Liver (tissue), 7 donors: ENCODE measurements at regions not wholly inside any gene's neighbourhood (a gene's known extent, or its start where the extent isn't known, plus 50 kb on each side); places are given as distances from the start of the nearest gene placed in this dataset.

Experiments used
- DNase-seq: peaks from one replicate; pipeline ENCODE4 v3.0.0-alpha.2; 2017; ENCODE audit warnings: low spot score
- H3K27ac ChIP-seq, 2 donors: one replicate each; pipeline ENCODE4 v1.7.0; 2013; ENCODE audit warnings: inconsistent platforms in 2 of 2, low read length in 2 of 2, control low read depth in 1 of 2, low read depth in 1 of 2, mild to moderate bottlenecking in 1 of 2
- H3K27me3 ChIP-seq, 4 donors: one replicate each; pipeline versions ENCODE4 v1.6.1 to v1.7.0; 2013; ENCODE audit warnings: low read length in 3 of 4, inconsistent platforms in 1 of 4, mild to moderate bottlenecking in 1 of 4, moderate library complexity in 1 of 4; ENCODE audit not compliant: control insufficient read depth in 4 of 4, insufficient read depth in 4 of 4
- H3K36me3 ChIP-seq, 4 donors: one replicate each; pipeline versions ENCODE4 v1.6.1 to v1.7.0; 2013; ENCODE audit warnings: low read length in 3 of 4, mild to moderate bottlenecking in 3 of 4, low read depth in 1 of 4, moderate library complexity in 1 of 4; ENCODE audit not compliant: control insufficient read depth in 4 of 4, insufficient read depth in 3 of 4
- H3K4me1 ChIP-seq, 4 donors: one replicate each; pipeline versions ENCODE4 v1.6.1 to v1.7.0; 2013; ENCODE audit warnings: low read length in 3 of 4, mild to moderate bottlenecking in 3 of 4, moderate library complexity in 1 of 4; ENCODE audit not compliant: control insufficient read depth in 4 of 4, insufficient read depth in 4 of 4
- H3K4me3 ChIP-seq, 3 donors: one replicate each; pipeline versions ENCODE4 v1.6.1 to v1.7.0; 2013; ENCODE audit warnings: low read length in 3 of 3, control low read depth in 1 of 3, low read depth in 1 of 3, mild to moderate bottlenecking in 1 of 3
- H3K9ac ChIP-seq, 2 donors: one replicate each; pipeline ENCODE4 v1.7.0; 2013; ENCODE audit warnings: low read length in 2 of 2, mild to moderate bottlenecking in 2 of 2, moderate library complexity in 2 of 2, control low read depth in 1 of 2, low read depth in 1 of 2
- H3K9me3 ChIP-seq, 4 donors: one replicate each; pipeline versions ENCODE4 v1.6.1 to v1.7.0; 2013; ENCODE audit warnings: low read length in 3 of 4; ENCODE audit not compliant: control insufficient read depth in 4 of 4
- EGR1 ChIP-seq, 2 donors: IDR thresholded peaks; 2 replicates each; pipeline ENCODE4 v1.6.1; 2016 to 2018; ENCODE audit warnings: antibody characterized with exemption in 2 of 2, low read depth in 2 of 2
- FOXA1 ChIP-seq: IDR thresholded peaks from 2 replicates; pipeline ENCODE4 v1.6.1; 2016; ENCODE audit warnings: antibody characterized with exemption
- FOXA2 ChIP-seq: IDR thresholded peaks from 2 replicates; pipeline ENCODE4 v1.6.1; 2016; ENCODE audit warnings: antibody characterized with exemption
- GABPA ChIP-seq, 2 donors: IDR thresholded peaks in 1 of 2; conservative IDR thresholded peaks in 1 of 2; 2 replicates each; pipeline ENCODE4 v1.6.1; 2016; ENCODE audit warnings: antibody characterized with exemption in 2 of 2, mild to moderate bottlenecking in 1 of 2, moderate library complexity in 1 of 2
- HNF4G ChIP-seq: IDR thresholded peaks from 2 replicates; pipeline ENCODE4 v1.6.1; 2016; ENCODE audit warnings: antibody characterized with exemption
- JUND ChIP-seq, 2 donors: IDR thresholded peaks; 2 replicates each; pipeline ENCODE4 v1.6.1; 2016; ENCODE audit warnings: antibody characterized with exemption in 2 of 2
- NR2F2 ChIP-seq: IDR thresholded peaks from 2 replicates; pipeline ENCODE4 v1.6.1; 2016; ENCODE audit warnings: antibody characterized with exemption
- RAD21 ChIP-seq, 2 donors: IDR thresholded peaks; 2 replicates each; pipeline ENCODE4 v1.6.1; 2016; ENCODE audit warnings: antibody characterized with exemption in 2 of 2, mild to moderate bottlenecking in 2 of 2
- SP1 ChIP-seq: IDR thresholded peaks from 2 replicates; pipeline ENCODE4 v1.6.1; 2018; ENCODE audit warnings: antibody characterized with exemption, mild to moderate bottlenecking
- YY1 ChIP-seq: IDR thresholded peaks from 2 replicates; pipeline ENCODE4 v1.6.1; 2016; ENCODE audit warnings: antibody characterized with exemption, mild to moderate bottlenecking
- WGBS: extraction: QIAGEN DNeasy Blood & Tissue Kit; methylation state at CpG from one replicate; pipeline ENCODE4 v1.1.7; 2013; 5-methylcytosine and 5-hydroxymethylcytosine counted together
- TF ChIP-seq, protein P1 (sequence below): IDR thresholded peaks from 2 replicates; pipeline ENCODE4 v1.6.1; 2016; ENCODE audit warnings: antibody characterized with exemption
- TF ChIP-seq, protein P2 (sequence below): IDR thresholded peaks from 2 replicates; pipeline ENCODE4 v1.6.1; 2016; ENCODE audit warnings: antibody characterized with exemption, mild to moderate bottlenecking
- donor health status: healthy.
- donor health status: healthy.
- donor health status: healthy.
- donor health status: healthy.

DNA sequence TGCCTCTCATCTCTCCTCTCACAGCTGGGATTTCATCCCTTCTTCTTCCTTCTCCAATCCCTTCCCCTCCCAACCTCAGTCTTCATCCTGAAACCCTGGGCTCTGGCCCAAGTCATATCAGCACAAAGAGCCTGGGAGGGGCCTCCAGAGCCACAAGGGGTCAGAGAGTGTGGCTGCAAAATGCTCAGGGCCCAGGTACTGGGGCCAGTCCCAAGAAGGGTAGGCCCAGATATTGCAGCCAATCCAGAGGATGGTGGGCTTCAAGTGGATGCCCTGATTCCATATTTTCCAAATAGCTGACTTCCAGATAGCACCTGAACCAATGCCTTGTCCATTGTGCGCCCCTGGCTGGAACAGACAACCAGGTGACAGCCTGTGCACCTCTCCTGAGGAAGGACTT is 193.9 kb downstream of the MED10 start:
- Histone ChIP-seq H3K9ac (no peak overlapping the region), H3K36me3 (no peaks in the 10 kb centered on the region), H3K4me3 (no peak overlapping the region), H3K9me3 (no peaks in the 10 kb centered on the region), H3K27me3 (no peaks in the 10 kb centered on the region), H3K27ac (no peak overlapping the region), H3K4me1 (no peaks in the 10 kb centered on the region)
- TF ChIP-seq, protein P1, sequence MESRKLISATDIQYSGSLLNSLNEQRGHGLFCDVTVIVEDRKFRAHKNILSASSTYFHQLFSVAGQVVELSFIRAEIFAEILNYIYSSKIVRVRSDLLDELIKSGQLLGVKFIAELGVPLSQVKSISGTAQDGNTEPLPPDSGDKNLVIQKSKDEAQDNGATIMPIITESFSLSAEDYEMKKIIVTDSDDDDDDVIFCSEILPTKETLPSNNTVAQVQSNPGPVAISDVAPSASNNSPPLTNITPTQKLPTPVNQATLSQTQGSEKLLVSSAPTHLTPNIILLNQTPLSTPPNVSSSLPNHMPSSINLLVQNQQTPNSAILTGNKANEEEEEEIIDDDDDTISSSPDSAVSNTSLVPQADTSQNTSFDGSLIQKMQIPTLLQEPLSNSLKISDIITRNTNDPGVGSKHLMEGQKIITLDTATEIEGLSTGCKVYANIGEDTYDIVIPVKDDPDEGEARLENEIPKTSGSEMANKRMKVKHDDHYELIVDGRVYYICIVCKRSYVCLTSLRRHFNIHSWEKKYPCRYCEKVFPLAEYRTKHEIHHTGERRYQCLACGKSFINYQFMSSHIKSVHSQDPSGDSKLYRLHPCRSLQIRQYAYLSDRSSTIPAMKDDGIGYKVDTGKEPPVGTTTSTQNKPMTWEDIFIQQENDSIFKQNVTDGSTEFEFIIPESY: no peak
- TF ChIP-seq HNF4G (no peak), JUND (IDR thresholded peaks at IDR 0.05) (no peak), NR2F2 (no peak), SP1 (no peak), FOXA1 (no peak), RAD21 (IDR thresholded peaks at IDR 0.05) (no peak), FOXA2 (no peak)
- TF ChIP-seq, protein P2, sequence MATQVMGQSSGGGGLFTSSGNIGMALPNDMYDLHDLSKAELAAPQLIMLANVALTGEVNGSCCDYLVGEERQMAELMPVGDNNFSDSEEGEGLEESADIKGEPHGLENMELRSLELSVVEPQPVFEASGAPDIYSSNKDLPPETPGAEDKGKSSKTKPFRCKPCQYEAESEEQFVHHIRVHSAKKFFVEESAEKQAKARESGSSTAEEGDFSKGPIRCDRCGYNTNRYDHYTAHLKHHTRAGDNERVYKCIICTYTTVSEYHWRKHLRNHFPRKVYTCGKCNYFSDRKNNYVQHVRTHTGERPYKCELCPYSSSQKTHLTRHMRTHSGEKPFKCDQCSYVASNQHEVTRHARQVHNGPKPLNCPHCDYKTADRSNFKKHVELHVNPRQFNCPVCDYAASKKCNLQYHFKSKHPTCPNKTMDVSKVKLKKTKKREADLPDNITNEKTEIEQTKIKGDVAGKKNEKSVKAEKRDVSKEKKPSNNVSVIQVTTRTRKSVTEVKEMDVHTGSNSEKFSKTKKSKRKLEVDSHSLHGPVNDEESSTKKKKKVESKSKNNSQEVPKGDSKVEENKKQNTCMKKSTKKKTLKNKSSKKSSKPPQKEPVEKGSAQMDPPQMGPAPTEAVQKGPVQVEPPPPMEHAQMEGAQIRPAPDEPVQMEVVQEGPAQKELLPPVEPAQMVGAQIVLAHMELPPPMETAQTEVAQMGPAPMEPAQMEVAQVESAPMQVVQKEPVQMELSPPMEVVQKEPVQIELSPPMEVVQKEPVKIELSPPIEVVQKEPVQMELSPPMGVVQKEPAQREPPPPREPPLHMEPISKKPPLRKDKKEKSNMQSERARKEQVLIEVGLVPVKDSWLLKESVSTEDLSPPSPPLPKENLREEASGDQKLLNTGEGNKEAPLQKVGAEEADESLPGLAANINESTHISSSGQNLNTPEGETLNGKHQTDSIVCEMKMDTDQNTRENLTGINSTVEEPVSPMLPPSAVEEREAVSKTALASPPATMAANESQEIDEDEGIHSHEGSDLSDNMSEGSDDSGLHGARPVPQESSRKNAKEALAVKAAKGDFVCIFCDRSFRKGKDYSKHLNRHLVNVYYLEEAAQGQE: no peak
- WGBS: 86% methylated on average over 1 of the region's 1 CpG
- no peak for DNase-seq

- Histone ChIP-seq H3K36me3 (no peaks in the 10 kb centered on the region), H3K9me3 (no peaks in the 10 kb centered on the region), H3K4me3 (no peak overlapping the region), H3K9ac (no peak overlapping the region), H3K27me3 (no peaks in the 10 kb centered on the region), H3K4me1 (no peaks in the 10 kb centered on the region), H3K27ac (no peak overlapping the region)
- 80% methylated on average over 17 of the region's 17 CpGs for WGBS
- no peak for DNase-seq
- no peak for TF ChIP-seq FOXA2
- no peak for TF ChIP-seq YY1
- no peak for TF ChIP-seq JUND (IDR thresholded peaks at IDR 0.05)
- no peak for TF ChIP-seq EGR1 (IDR thresholded peaks at IDR 0.05; ENCODE audit: low read depth in 2 of 2)
- no peak for TF ChIP-seq GABPA (IDR thresholded peaks at IDR 0.05 in 1 of 2, conservative IDR thresholded peaks at IDR 0.05 in 1 of 2)
These were observed 194.7 kb downstream of the MED10 start for GRCh38 chr5:6183391-6184390.
